ENCODE measurements at regions not wholly inside any gene's neighbourhood (a gene's known extent, or its start where the extent isn't known, plus 50 kb on each side); places are given as distances from the start of the nearest gene placed in this dataset.

DNA sequence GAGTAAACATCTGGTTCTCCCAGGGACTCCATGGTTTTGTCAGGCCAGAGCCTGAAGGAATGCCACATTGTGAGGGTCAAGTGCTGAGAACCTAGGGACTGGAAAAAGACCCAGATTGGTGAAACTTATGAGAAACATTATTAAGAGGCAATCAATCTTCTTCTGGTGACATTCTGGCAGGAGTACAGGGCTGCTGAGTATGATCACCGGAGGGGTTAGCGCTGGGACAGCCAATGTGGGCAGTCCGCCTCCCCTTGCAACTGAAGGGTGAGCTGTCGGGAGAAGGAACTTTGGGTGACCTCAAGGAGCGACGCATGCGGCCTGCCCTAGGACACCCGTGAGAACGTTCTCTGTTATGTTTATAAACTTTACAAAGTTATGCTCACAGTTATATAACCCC lies 429.0 kb downstream of the LMO4 start:
- TF ChIP-seq, protein P1, sequence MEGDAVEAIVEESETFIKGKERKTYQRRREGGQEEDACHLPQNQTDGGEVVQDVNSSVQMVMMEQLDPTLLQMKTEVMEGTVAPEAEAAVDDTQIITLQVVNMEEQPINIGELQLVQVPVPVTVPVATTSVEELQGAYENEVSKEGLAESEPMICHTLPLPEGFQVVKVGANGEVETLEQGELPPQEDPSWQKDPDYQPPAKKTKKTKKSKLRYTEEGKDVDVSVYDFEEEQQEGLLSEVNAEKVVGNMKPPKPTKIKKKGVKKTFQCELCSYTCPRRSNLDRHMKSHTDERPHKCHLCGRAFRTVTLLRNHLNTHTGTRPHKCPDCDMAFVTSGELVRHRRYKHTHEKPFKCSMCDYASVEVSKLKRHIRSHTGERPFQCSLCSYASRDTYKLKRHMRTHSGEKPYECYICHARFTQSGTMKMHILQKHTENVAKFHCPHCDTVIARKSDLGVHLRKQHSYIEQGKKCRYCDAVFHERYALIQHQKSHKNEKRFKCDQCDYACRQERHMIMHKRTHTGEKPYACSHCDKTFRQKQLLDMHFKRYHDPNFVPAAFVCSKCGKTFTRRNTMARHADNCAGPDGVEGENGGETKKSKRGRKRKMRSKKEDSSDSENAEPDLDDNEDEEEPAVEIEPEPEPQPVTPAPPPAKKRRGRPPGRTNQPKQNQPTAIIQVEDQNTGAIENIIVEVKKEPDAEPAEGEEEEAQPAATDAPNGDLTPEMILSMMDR (IDR thresholded peaks at IDR 0.05) = no peak
- no peak for TF ChIP-seq POLR2A (IDR thresholded peaks at IDR 0.05)

Data from lower leg skin (tissue), 3 donors.